KMS-11 (cell line): ENCODE measurements at regions not wholly inside any gene's neighbourhood (a gene's known extent, or its start where the extent isn't known, plus 50 kb on each side); places are given as distances from the start of the nearest gene placed in this dataset.

Experiments used
- H2AFZ ChIP-seq: fragments of 200-600 bp; sonication (generic); 2 replicates; pipeline ENCODE4 v1.6.1; 2016; ENCODE audit warnings: antibody characterized with exemption, mixed run types, low read depth
- H3K27ac ChIP-seq: fragments of 200-600 bp; sonication (generic); 2 replicates; pipeline ENCODE4 v1.6.1; 2016; ENCODE audit warnings: mild to moderate bottlenecking, mixed run types
- H3K27me3 ChIP-seq: fragments of 200-600 bp; sonication (generic); 2 replicates; pipeline ENCODE4 v1.6.1; 2017; ENCODE audit warnings: mild to moderate bottlenecking, low read depth, mixed run types, moderate library complexity; ENCODE audit not compliant: insufficient read depth
- H3K36me3 ChIP-seq: fragments of 200-600 bp; sonication (generic); 2 replicates; pipeline ENCODE4 v1.6.1; 2017; ENCODE audit warnings: mild to moderate bottlenecking, mixed run types; ENCODE audit not compliant: insufficient read depth
- H3K4me1 ChIP-seq: fragments of 200-600 bp; sonication (generic); 2 replicates; pipeline ENCODE4 v1.6.1; 2016; ENCODE audit warnings: mild to moderate bottlenecking, low read depth, mixed run types; ENCODE audit not compliant: poor library complexity, severe bottlenecking
- H3K4me2 ChIP-seq: fragments of 200-600 bp; sonication (generic); 2 replicates; pipeline ENCODE4 v1.7.0; 2016; ENCODE audit warnings: mild to moderate bottlenecking, mixed run types
- H3K4me3 ChIP-seq: fragments of 200-600 bp; sonication (generic); IDR thresholded peaks from 2 replicates; pipeline ENCODE4 v1.6.1; 2017; ENCODE audit warnings: low read depth, low read length, mixed read lengths; ENCODE audit not compliant: insufficient read depth
- H3K79me2 ChIP-seq: fragments of 200-600 bp; sonication (generic); 2 replicates; pipeline ENCODE4 v1.6.1; 2016; ENCODE audit warnings: low read depth, mixed run types; ENCODE audit not compliant: insufficient read depth
- H3K9ac ChIP-seq: fragments of 200-600 bp; sonication (generic); 2 replicates; pipeline ENCODE4 v1.6.1; 2016; ENCODE audit warnings: mild to moderate bottlenecking, mixed run types
- H4K20me1 ChIP-seq: fragments of 200-600 bp; sonication (generic); 2 replicates; pipeline ENCODE4 v1.6.1; 2016; ENCODE audit warnings: mild to moderate bottlenecking, mixed run types; ENCODE audit not compliant: insufficient read depth
- CTCF ChIP-seq: fragments of 200-600 bp; sonication (generic); conservative IDR thresholded peaks from 2 replicates; pipeline ENCODE4 v1.6.1; 2017; ENCODE audit warnings: low read depth, mild to moderate bottlenecking, antibody characterized with exemption, low read length, moderate library complexity, mixed read lengths

GRCh38 chr13:54368387-54368786 lies 1339.8 kb downstream of the OLFM4 start:
- no peak overlapping the region for H3K9ac ChIP-seq
- no peaks in the 10 kb centered on the region for H3K4me1 ChIP-seq
- no peak overlapping the region for H3K4me3 ChIP-seq
- no peaks in the 10 kb centered on the region for H3K36me3 ChIP-seq
- H3K27me3 ChIP-seq = no peaks in the 10 kb centered on the region
- no peak overlapping the region for H3K4me2 ChIP-seq
- no peak for TF ChIP-seq CTCF
- H3K79me2 ChIP-seq = no peaks in the 10 kb centered on the region
- H4K20me1 ChIP-seq = no peaks in the 10 kb centered on the region
- no peak overlapping the region for H3K27ac ChIP-seq
- H2AFZ ChIP-seq = no peak overlapping the region

- no peaks in the 10 kb centered on the region for H3K4me1 ChIP-seq
- H3K36me3 ChIP-seq = no peaks in the 10 kb centered on the region
- H3K27ac ChIP-seq = no peak overlapping the region
- no peak overlapping the region for H3K9ac ChIP-seq
- H4K20me1 ChIP-seq = no peaks in the 10 kb centered on the region
- H3K79me2 ChIP-seq = no peaks in the 10 kb centered on the region
- no peak overlapping the region for H3K4me3 ChIP-seq
- H2AFZ ChIP-seq = no peak overlapping the region
- no peak for TF ChIP-seq CTCF
- H3K27me3 ChIP-seq = no peaks in the 10 kb centered on the region
- no peak overlapping the region for H3K4me2 ChIP-seq
Measured at GRCh38 chr13:54373211-54373610, 1344.6 kb downstream of the OLFM4 start.

- no peak overlapping the region for H3K27ac ChIP-seq
- H3K4me2 ChIP-seq = no peak overlapping the region
- H3K4me1 ChIP-seq = no peaks in the 10 kb centered on the region
- TF ChIP-seq CTCF = no peak
- H3K36me3 ChIP-seq = no peaks in the 10 kb centered on the region
- H3K9ac ChIP-seq = no peak overlapping the region
- no peak overlapping the region for H2AFZ ChIP-seq
- H3K79me2 ChIP-seq = no peaks in the 10 kb centered on the region
- H4K20me1 ChIP-seq = no peaks in the 10 kb centered on the region
- no peak overlapping the region for H3K4me3 ChIP-seq
- H3K27me3 ChIP-seq = no peaks in the 10 kb centered on the region
Measured at GRCh38 chr13:54379461-54379860, 1350.8 kb downstream of the OLFM4 start.

GRCh38 chr13:54383604-54384003 lies 1355.0 kb downstream of the OLFM4 start:
- no peak overlapping the region for H3K9ac ChIP-seq
- H3K27ac ChIP-seq = no peak overlapping the region
- H4K20me1 ChIP-seq = no peaks in the 10 kb centered on the region
- H3K36me3 ChIP-seq = no peaks in the 10 kb centered on the region
- no peak overlapping the region for H3K4me2 ChIP-seq
- H3K4me1 ChIP-seq = no peaks in the 10 kb centered on the region
- H2AFZ ChIP-seq = no peak overlapping the region
- no peak overlapping the region for H3K4me3 ChIP-seq
- H3K79me2 ChIP-seq = no peaks in the 10 kb centered on the region
- no peaks in the 10 kb centered on the region for H3K27me3 ChIP-seq
- TF ChIP-seq CTCF = no peak

- no peak for TF ChIP-seq CTCF
- Histone ChIP-seq H3K4me1 (no peaks in the 10 kb centered on the region), H3K4me2 (no peak overlapping the region), H2AFZ (no peak overlapping the region), H4K20me1 (no peaks in the 10 kb centered on the region), H3K27me3 (no peaks in the 10 kb centered on the region), H3K79me2 (no peaks in the 10 kb centered on the region), H3K36me3 (no peaks in the 10 kb centered on the region), H3K4me3 (no peak overlapping the region), H3K9ac (no peak overlapping the region), H3K27ac (no peak overlapping the region)
Measured at GRCh38 chr13:54387625-54388024, 1359.0 kb downstream of the OLFM4 start.
